Effector memory CD4-positive, alpha-beta T cell (primary cell): ENCODE measurements at regions not wholly inside any gene's neighbourhood (a gene's known extent, or its start where the extent isn't known, plus 50 kb on each side); places are given as distances from the start of the nearest gene placed in this dataset.

ENCODE experiments used
- DNase-seq, 3 donors: peaks; one replicate each; pipeline ENCODE4 v3.0.0-alpha.2; 2020
- H3K27ac ChIP-seq: 2 replicates; pipeline ENCODE4 v1.7.0; 2013; ENCODE audit warnings: mild to moderate bottlenecking, low read length, moderate library complexity; ENCODE audit not compliant: insufficient read depth, poor library complexity, severe bottlenecking
- H3K27me3 ChIP-seq: replicated peaks from 2 replicates; pipeline ENCODE4 v1.7.0; 2013; ENCODE audit warnings: mild to moderate bottlenecking, low read length; ENCODE audit not compliant: insufficient read depth, control insufficient read depth, poor library complexity, severe bottlenecking
- H3K36me3 ChIP-seq: 2 replicates; pipeline ENCODE4 v1.7.0; 2013; ENCODE audit warnings: mild to moderate bottlenecking, low read length, moderate library complexity; ENCODE audit not compliant: control insufficient read depth, insufficient read depth
- H3K4me1 ChIP-seq: 2 replicates; pipeline ENCODE4 v1.7.0; 2013; ENCODE audit warnings: low read length, mild to moderate bottlenecking; ENCODE audit not compliant: control insufficient read depth, insufficient read depth, poor library complexity, severe bottlenecking
- H3K4me3 ChIP-seq: 2 replicates; pipeline ENCODE4 v1.7.0; 2013; ENCODE audit warnings: low read length, low read depth, mild to moderate bottlenecking; ENCODE audit not compliant: insufficient read depth, poor library complexity, severe bottlenecking
- H3K9me3 ChIP-seq: 2 replicates; pipeline ENCODE4 v1.7.0; 2013; ENCODE audit warnings: mild to moderate bottlenecking, low read length, moderate library complexity; ENCODE audit not compliant: control insufficient read depth

GRCh38 chr3:30341851-30342250 is 264.6 kb upstream of the TGFBR2 start:
- Histone ChIP-seq H3K9me3 (no peaks in the 10 kb centered on the region), H3K4me3 (no peak overlapping the region), H3K4me1 (no peaks in the 10 kb centered on the region), H3K36me3 (no peaks in the 10 kb centered on the region), H3K27ac (no peak overlapping the region), H3K27me3 (no peaks in the 10 kb centered on the region)
- DNase-seq: no peak

DNA sequence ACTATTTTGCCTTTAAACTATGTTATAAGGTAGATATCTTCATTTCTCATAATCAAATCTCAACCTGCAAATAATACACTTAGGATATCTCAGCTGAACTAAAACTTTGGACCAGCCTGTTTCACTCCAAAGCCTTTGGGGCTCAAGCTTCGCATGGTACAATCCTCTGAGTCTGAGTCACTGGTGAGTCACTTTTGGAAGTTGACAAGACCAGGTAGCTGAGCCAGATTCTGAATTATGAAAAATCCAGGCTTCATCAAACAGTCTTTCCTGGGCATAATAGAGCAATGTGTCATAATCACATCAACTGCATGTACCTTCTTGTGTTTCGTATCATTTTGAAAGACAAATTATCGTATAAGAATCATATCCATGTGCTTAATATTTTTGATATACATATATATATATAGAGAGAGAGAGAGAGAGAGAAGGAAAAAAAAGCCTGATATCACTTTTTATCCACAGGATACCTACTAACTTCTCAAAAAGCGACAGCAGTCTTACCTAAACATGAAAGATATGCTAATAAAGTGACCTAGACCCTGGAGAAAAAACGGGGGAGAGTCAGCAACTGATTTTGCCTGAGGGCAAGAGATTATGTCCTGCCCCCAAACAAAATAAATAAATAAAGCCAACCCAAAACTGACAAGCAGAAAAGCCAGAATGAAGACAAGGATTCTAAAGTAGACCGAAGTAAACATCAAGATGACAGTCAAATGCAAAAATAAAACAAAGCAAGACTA is 263.9 kb upstream of the TGFBR2 start:
- Histone ChIP-seq H3K4me3 (no peak overlapping the region), H3K27ac (no peak overlapping the region)

GRCh38 chr3:30343067-30343831 is 263.2 kb upstream of the TGFBR2 start:
- Histone ChIP-seq H3K27ac (no peak overlapping the region), H3K4me3 (no peak overlapping the region), H3K4me1 (peaks cover 6% of the 10 kb centered on the region), H3K36me3 (no peaks in the 10 kb centered on the region), H3K27me3 (no peaks in the 10 kb centered on the region), H3K9me3 (no peaks in the 10 kb centered on the region)
- no peak for DNase-seq

More for the DNA sequence above, 263.9 kb upstream of the TGFBR2 start:
- no peak for DNase-seq
- no peaks in the 10 kb centered on the region for H3K27me3 ChIP-seq
- no peaks in the 10 kb centered on the region for H3K36me3 ChIP-seq
- H3K4me1 ChIP-seq: no peaks in the 10 kb centered on the region
- no peaks in the 10 kb centered on the region for H3K9me3 ChIP-seq

DNA sequence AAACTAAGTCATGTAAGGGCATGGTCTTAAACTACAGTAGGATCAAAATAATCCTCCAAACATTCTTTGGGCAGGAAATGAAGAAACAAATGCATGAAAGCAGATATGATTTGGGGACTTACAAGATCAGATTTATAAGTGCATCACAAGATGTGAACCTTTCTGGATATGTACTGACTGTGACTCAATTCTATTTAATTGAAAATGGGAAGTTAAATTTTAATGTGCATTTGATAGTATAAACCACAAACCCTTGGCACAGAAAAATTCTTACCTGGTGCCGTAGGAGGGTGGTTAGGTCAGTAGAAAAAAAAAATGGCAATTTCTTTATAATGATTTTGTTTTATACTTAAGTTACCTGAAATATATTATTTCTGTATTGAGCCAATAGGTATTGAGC is 262.5 kb upstream of the TGFBR2 start:
- Histone ChIP-seq H3K4me3 (no peak overlapping the region), H3K36me3 (no peaks in the 10 kb centered on the region), H3K27me3 (no peaks in the 10 kb centered on the region), H3K27ac (no peak overlapping the region), H3K4me1 (peaks cover 6% of the 10 kb centered on the region), H3K9me3 (no peaks in the 10 kb centered on the region)
- DNase-seq: no peak

DNA sequence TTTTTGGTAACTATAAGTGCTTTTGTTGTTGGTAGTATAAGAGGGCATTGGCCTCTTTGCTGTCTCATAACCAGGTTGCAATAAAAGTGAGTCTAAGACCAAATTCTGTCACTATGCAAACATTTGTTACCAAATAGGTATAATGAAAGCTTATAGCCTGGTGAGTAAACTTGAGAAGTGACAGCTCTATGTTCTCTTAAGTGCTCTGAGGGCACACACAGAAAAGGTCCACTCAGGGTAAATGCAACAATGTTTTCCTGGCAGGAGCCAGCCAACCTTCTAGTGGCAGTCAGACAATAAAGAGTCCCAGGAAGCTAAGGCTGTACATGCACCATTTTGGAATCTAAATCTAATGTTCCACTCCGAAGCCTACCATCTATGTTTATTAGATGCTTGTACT is 262.1 kb upstream of the TGFBR2 start:
- Histone ChIP-seq H3K4me1 (peaks cover 6% of the 10 kb centered on the region), H3K36me3 (no peaks in the 10 kb centered on the region), H3K27ac (no peak overlapping the region), H3K9me3 (no peaks in the 10 kb centered on the region), H3K27me3 (no peaks in the 10 kb centered on the region), H3K4me3 (no peak overlapping the region)
- no peak for DNase-seq

- H3K4me3 ChIP-seq: no peak overlapping the region
- peaks cover 13% of the 10 kb centered on the region for H3K4me1 ChIP-seq
- H3K27ac ChIP-seq: no peak overlapping the region
- H3K36me3 ChIP-seq: no peaks in the 10 kb centered on the region
- no peak for DNase-seq
- no peaks in the 10 kb centered on the region for H3K27me3 ChIP-seq
- H3K9me3 ChIP-seq: no peaks in the 10 kb centered on the region
Observed at GRCh38 chr3:30346933-30347320, 259.5 kb upstream of the TGFBR2 start.

GRCh38 chr3:30347679-30348216 is 258.7 kb upstream of the TGFBR2 start:
- no peaks in the 10 kb centered on the region for H3K36me3 ChIP-seq
- H3K27me3 ChIP-seq: no peaks in the 10 kb centered on the region
- no peak overlapping the region for H3K27ac ChIP-seq
- no peaks in the 10 kb centered on the region for H3K9me3 ChIP-seq
- no peak overlapping the region for H3K4me3 ChIP-seq
- DNase-seq: no peak
- H3K4me1 ChIP-seq: peaks cover 19% of the 10 kb centered on the region

DNA sequence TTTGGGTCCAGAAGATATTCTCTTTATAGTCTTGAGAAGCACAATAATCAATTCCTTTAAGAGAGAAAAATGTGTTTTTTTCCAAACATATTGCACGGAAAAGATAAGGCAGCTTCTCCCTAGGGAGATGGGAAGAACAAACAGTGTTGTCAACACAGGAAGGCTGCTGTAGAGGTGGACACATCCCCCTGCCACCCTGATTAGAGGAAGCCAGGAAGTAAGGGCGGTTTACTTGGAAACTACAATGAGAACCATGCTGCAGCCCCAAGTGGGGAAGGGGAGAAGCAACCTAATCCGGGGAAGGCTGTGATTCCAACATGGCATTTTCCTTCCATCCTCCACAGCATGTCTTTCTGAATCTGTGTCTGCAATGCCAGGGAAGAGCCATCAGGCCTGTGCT is 256.9 kb upstream of the TGFBR2 start:
- H3K27me3 ChIP-seq: no peaks in the 10 kb centered on the region
- peaks cover 35% of the 10 kb centered on the region for H3K4me1 ChIP-seq
- no peak overlapping the region for H3K27ac ChIP-seq
- H3K4me3 ChIP-seq: no peak overlapping the region
- no peaks in the 10 kb centered on the region for H3K9me3 ChIP-seq
- DNase-seq: no peak
- H3K36me3 ChIP-seq: no peaks in the 10 kb centered on the region

DNA sequence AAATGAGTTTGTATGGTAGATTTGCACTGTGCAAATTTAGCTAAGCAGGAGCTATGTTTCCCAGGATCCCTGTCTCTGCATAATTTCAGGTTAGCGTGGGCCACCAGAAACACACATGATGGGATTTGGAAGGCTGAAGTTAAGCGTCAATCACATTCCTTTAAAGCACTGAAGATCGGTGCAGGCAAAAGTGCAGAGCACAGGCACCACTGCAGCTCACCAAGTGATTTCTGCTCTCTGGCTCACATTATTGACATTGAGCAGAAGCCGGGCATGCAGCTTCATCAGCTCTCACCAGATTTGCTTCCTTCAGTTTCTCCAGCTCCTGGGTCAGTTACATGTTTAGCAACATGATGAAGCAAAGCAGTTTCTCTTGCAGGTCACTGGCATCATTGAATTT is 256.4 kb upstream of the TGFBR2 start:
- Histone ChIP-seq H3K4me3 (no peak overlapping the region), H3K27me3 (no peaks in the 10 kb centered on the region), H3K36me3 (no peaks in the 10 kb centered on the region), H3K9me3 (no peaks in the 10 kb centered on the region), H3K4me1 (peaks cover 40% of the 10 kb centered on the region), H3K27ac (no peak overlapping the region)
- no peak for DNase-seq

- H3K4me1 ChIP-seq: peaks cover 43% of the 10 kb centered on the region
- H3K27me3 ChIP-seq: no peaks in the 10 kb centered on the region
- no peak overlapping the region for H3K27ac ChIP-seq
Observed at GRCh38 chr3:30350901-30351300, 255.5 kb upstream of the TGFBR2 start.

More at GRCh38 chr3:30350901-30351300, 255.5 kb upstream of the TGFBR2 start:
- H3K36me3 ChIP-seq: no peaks in the 10 kb centered on the region
- H3K9me3 ChIP-seq: no peaks in the 10 kb centered on the region
- DNase-seq: no peak
- no peak overlapping the region for H3K4me3 ChIP-seq
